Thyroid gland (tissue), 4 donors: ENCODE measurements at regions not wholly inside any gene's neighbourhood (a gene's known extent, or its start where the extent isn't known, plus 50 kb on each side); places are given as distances from the start of the nearest gene placed in this dataset.

Experiments used
- DNase-seq, 2 donors: peaks; one replicate each; pipeline ENCODE4 v3.0.0-alpha.2; 2019
- H3K27ac ChIP-seq, 3 donors: fragments of 200-600 bp; sonication (generic); 1 replicate in 2 of 3; 2 replicates in 1 of 3; pipeline ENCODE4 v1.5.1; 2016 to 2019; ENCODE audit warnings: mild to moderate bottlenecking in 1 of 3, moderate library complexity in 1 of 3
- H3K27me3 ChIP-seq: fragments of 200-600 bp; sonication (generic); one replicate; pipeline ENCODE4 v1.5.1; 2019
- H3K36me3 ChIP-seq, 2 donors: fragments of 200-600 bp; sonication (generic); one replicate each; pipeline ENCODE4 v1.5.1; 2016 to 2019
- H3K4me1 ChIP-seq, 2 donors: fragments of 200-600 bp; sonication (generic); one replicate each; pipeline ENCODE4 v1.5.1; 2017 to 2019
- H3K4me3 ChIP-seq, 3 donors: fragments of 200-600 bp; sonication (generic); replicated peaks in 1 of 3; 1 replicate in 2 of 3; 2 replicates in 1 of 3; pipeline ENCODE4 v1.5.1; 2016; ENCODE audit warnings: mild to moderate bottlenecking in 1 of 3
- H3K9me3 ChIP-seq: fragments of 200-600 bp; sonication (generic); one replicate; pipeline ENCODE4 v1.5.1; 2017
- CTCF ChIP-seq, 6 experiments: fragments of 200-600 bp in 3 of 6; fragments of 450-650 bp in 3 of 6; sonication (generic) in 3 of 6; IDR thresholded peaks; one replicate each; pipeline ENCODE4 v1.5.1; 2016 to 2019; ENCODE audit warnings: antibody characterized with exemption in 6 of 6, mild to moderate bottlenecking in 2 of 6, inconsistent platforms in 1 of 6, moderate library complexity in 1 of 6
- POLR2A ChIP-seq, 2 donors: fragments of 450-650 bp; IDR thresholded peaks; one replicate each; pipeline ENCODE4 v1.6.1; 2017; ENCODE audit warnings: antibody characterized with exemption in 2 of 2, mild to moderate bottlenecking in 2 of 2, moderate library complexity in 1 of 2
- WGBS, 2 donors: methylation state at CpG; one replicate each; pipeline ENCODE4 v1.1.5; 2017; 5-methylcytosine and 5-hydroxymethylcytosine counted together
- intact Hi-C: fragments of 100-400 bp; cut with DNase I; formaldehyde crosslinking; loops from one replicate; pipeline ENCODE4 v1.15.1; 2023

- DNase-seq: no peak
- 90 to 95% methylated on average over 3 of the region's 3 CpGs for WGBS, 2 donors
- Histone ChIP-seq H3K36me3 (no peaks in the 10 kb centered on the region), H3K4me1 (no peaks in the 10 kb centered on the region), H3K9me3 (peaks cover 5% of the 10 kb centered on the region), H3K27me3 (no peaks in the 10 kb centered on the region), H3K27ac (no peak overlapping the region), H3K4me3 (no peak overlapping the region)
- intact Hi-C loops: no loop called here
- no peak for TF ChIP-seq POLR2A (IDR thresholded peaks at IDR 0.05)
- TF ChIP-seq CTCF (IDR thresholded peaks at IDR 0.05): no peak
These were observed 144.4 kb upstream of the DAPK1 start for GRCh38 chr9:87353301-87353700.

GRCh38 chr9:87354147-87354546, 143.5 kb upstream of the DAPK1 start:
- Histone ChIP-seq H3K4me1 (no peaks in the 10 kb centered on the region), H3K9me3 (peaks cover 5% of the 10 kb centered on the region), H3K27ac (no peak overlapping the region), H3K4me3 (no peak overlapping the region), H3K36me3 (no peaks in the 10 kb centered on the region), H3K27me3 (no peaks in the 10 kb centered on the region)
- intact Hi-C loops: no loop called here
- no peak for DNase-seq
- WGBS, 2 donors: 48 to 71% methylated on average over 1 of the region's 1 CpG
- no peak for TF ChIP-seq CTCF (IDR thresholded peaks at IDR 0.05)
- no peak for TF ChIP-seq POLR2A (IDR thresholded peaks at IDR 0.05)

GRCh38 chr9:87357600-87357999, 140.1 kb upstream of the DAPK1 start:
- no peaks in the 10 kb centered on the region for H3K36me3 ChIP-seq
- 93 to 98% methylated on average over 1 of the region's 1 CpG for WGBS, 2 donors
- no peak for DNase-seq

GRCh38 chr9:87359264-87359663, 138.4 kb upstream of the DAPK1 start:
- no peaks in the 10 kb centered on the region for H3K4me1 ChIP-seq
- TF ChIP-seq POLR2A (IDR thresholded peaks at IDR 0.05) (no peak), CTCF (IDR thresholded peaks at IDR 0.05) (no peak)
- H3K36me3 ChIP-seq: no peaks in the 10 kb centered on the region
- no peak for DNase-seq
- peaks cover 5% of the 10 kb centered on the region for H3K9me3 ChIP-seq
- no peak overlapping the region for H3K4me3 ChIP-seq
- H3K27me3 ChIP-seq: no peaks in the 10 kb centered on the region
- no peak overlapping the region for H3K27ac ChIP-seq
- intact Hi-C loops: no loop called here

More at GRCh38 chr9:87357600-87357999, 140.1 kb upstream of the DAPK1 start:
- TF ChIP-seq CTCF (IDR thresholded peaks at IDR 0.05): no peak
- TF ChIP-seq POLR2A (IDR thresholded peaks at IDR 0.05): no peak
- Histone ChIP-seq H3K27ac (no peak overlapping the region), H3K9me3 (peaks cover 5% of the 10 kb centered on the region), H3K27me3 (no peaks in the 10 kb centered on the region), H3K4me1 (no peaks in the 10 kb centered on the region), H3K4me3 (no peak overlapping the region)
- intact Hi-C loops: no loop called here

GRCh38 chr9:87359958-87360601, 137.6 kb upstream of the DAPK1 start:
- TF ChIP-seq CTCF (IDR thresholded peaks at IDR 0.05) (no peak), POLR2A (IDR thresholded peaks at IDR 0.05) (no peak)
- 53 to 65% methylated on average over 3 of the region's 3 CpGs for WGBS, 2 donors
- Histone ChIP-seq H3K27me3 (no peaks in the 10 kb centered on the region), H3K9me3 (peaks cover 5% of the 10 kb centered on the region), H3K27ac (no peak overlapping the region), H3K4me1 (no peaks in the 10 kb centered on the region), H3K36me3 (no peaks in the 10 kb centered on the region), H3K4me3 (no peak overlapping the region)
- no peak for DNase-seq
- intact Hi-C loops: no loop called here
